ENCODE measurements at regions not wholly inside any gene's neighbourhood (a gene's known extent, or its start where the extent isn't known, plus 50 kb on each side); places are given as distances from the start of the nearest gene placed in this dataset.

GRCh38 chr18:29254123-29254522 is 1077.2 kb upstream of the CDH2 start:
- TF ChIP-seq CTCF (IDR thresholded peaks at IDR 0.05; ENCODE audit: poor library complexity) (no peak), EZH2phosphoT487 (IDR thresholded peaks at IDR 0.05; ENCODE audit: low read depth, severe bottlenecking, unreplicated experiment) (no peak)

Measured in hepatocyte (in vitro differentiated cells).